GM18868 (cell line): ENCODE measurements at regions not wholly inside any gene's neighbourhood (a gene's known extent, or its start where the extent isn't known, plus 50 kb on each side); places are given as distances from the start of the nearest gene placed in this dataset.
"Not testable (repeated sequence)": the region's sequence is repeated elsewhere in the genome, so short reads cannot be mapped to it uniquely, and the experiment has no call there.

Experiments used
- ATAC-seq: cut with Tn5 transposase; IDR thresholded peaks from one replicate; pipeline ENCODE4 v1.9.1; 2021; ENCODE audit warnings: mild to moderate bottlenecking, moderate library complexity; ENCODE audit not compliant: unreplicated experiment

- ATAC-seq, result no peak
Measured at GRCh38 chr16:88298181-88298832, 84.5 kb upstream of the ZNF469 start.

- no peak for ATAC-seq
Measured at GRCh38 chr16:88298833-88299745, 83.7 kb upstream of the ZNF469 start.

- ATAC-seq, result no peak
Measured at GRCh38 chr16:88299751-88300462, 82.9 kb upstream of the ZNF469 start.

GRCh38 chr16:88300463-88300835 lies 82.3 kb upstream of the ZNF469 start:
- ATAC-seq, result no peak

GRCh38 chr16:88301431-88301830 lies 81.3 kb upstream of the ZNF469 start:
- no peak for ATAC-seq

GRCh38 chr16:88301886-88302285 lies 80.9 kb upstream of the ZNF469 start:
- ATAC-seq, result no peak

- no peak for ATAC-seq
Measured at GRCh38 chr16:88302666-88303065, 80.1 kb upstream of the ZNF469 start.

- ATAC-seq, result no peak
Measured at GRCh38 chr16:88303405-88303804, 79.4 kb upstream of the ZNF469 start.

GRCh38 chr16:88303890-88304819 lies 78.6 kb upstream of the ZNF469 start:
- no peak for ATAC-seq

- no peak for ATAC-seq
Measured at GRCh38 chr16:88305176-88305575, 77.6 kb upstream of the ZNF469 start.

GRCh38 chr16:88306411-88306810 lies 76.3 kb upstream of the ZNF469 start:
- ATAC-seq, result no peak

- no peak for ATAC-seq
Measured at GRCh38 chr16:88306860-88307545, 75.8 kb upstream of the ZNF469 start.

GRCh38 chr16:88308441-88309173 lies 74.2 kb upstream of the ZNF469 start:
- ATAC-seq, result no peak

- ATAC-seq, result no peak
Measured at GRCh38 chr16:88309174-88309907, 73.4 kb upstream of the ZNF469 start.

- ATAC-seq, result no peak
Measured at GRCh38 chr16:88309908-88310265, 72.9 kb upstream of the ZNF469 start.

GRCh38 chr16:88310796-88311605 lies 71.8 kb upstream of the ZNF469 start:
- no peak for ATAC-seq

GRCh38 chr16:88311860-88312259 lies 70.9 kb upstream of the ZNF469 start:
- ATAC-seq, result not testable (repeated sequence)

- ATAC-seq, result no peak
Measured at GRCh38 chr16:88312732-88313131, 70.0 kb upstream of the ZNF469 start.
